ENCODE measurements at regions not wholly inside any gene's neighbourhood (a gene's known extent, or its start where the extent isn't known, plus 50 kb on each side); places are given as distances from the start of the nearest gene placed in this dataset.

DNA sequence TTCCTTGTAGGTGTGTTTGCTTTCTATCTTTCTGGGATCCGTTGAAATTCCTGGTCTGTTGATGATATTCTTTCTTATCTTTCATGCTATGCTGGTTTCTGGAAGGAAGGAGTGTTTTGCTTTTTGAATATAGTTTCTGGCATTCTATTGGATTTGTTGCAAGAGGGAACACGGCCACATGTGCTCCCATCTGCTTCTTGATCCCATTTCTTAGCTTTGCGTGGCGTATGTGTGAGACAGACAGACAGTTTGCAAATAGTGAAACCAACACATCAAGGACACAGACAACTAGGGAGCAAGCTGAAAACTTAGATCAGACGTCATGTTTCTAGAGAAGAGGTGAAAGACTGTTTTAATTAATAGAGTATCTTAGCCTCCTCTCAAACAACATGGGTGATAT, 261.9 kb upstream of the PUDP start:
- no peak for TF ChIP-seq POLR2A (IDR thresholded peaks at IDR 0.05)
- no peak for TF ChIP-seq EP300 (IDR thresholded peaks at IDR 0.05)
- TF ChIP-seq, protein P1, sequence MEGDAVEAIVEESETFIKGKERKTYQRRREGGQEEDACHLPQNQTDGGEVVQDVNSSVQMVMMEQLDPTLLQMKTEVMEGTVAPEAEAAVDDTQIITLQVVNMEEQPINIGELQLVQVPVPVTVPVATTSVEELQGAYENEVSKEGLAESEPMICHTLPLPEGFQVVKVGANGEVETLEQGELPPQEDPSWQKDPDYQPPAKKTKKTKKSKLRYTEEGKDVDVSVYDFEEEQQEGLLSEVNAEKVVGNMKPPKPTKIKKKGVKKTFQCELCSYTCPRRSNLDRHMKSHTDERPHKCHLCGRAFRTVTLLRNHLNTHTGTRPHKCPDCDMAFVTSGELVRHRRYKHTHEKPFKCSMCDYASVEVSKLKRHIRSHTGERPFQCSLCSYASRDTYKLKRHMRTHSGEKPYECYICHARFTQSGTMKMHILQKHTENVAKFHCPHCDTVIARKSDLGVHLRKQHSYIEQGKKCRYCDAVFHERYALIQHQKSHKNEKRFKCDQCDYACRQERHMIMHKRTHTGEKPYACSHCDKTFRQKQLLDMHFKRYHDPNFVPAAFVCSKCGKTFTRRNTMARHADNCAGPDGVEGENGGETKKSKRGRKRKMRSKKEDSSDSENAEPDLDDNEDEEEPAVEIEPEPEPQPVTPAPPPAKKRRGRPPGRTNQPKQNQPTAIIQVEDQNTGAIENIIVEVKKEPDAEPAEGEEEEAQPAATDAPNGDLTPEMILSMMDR (IDR thresholded peaks at IDR 0.05) = no peak
- no peak for TF ChIP-seq POLR2AphosphoS5 (IDR thresholded peaks at IDR 0.05)
